ENCODE measurements at regions not wholly inside any gene's neighbourhood (a gene's known extent, or its start where the extent isn't known, plus 50 kb on each side); places are given as distances from the start of the nearest gene placed in this dataset.

- TF ChIP-seq CTCF (conservative IDR thresholded peaks at IDR 0.05; ENCODE audit: low read depth, low read length) = no peak
- TF ChIP-seq EZH2 (IDR thresholded peaks at IDR 0.05; ENCODE audit: borderline replicate concordance, low read depth, low read length, poor library complexity, severe bottlenecking) = no peak
Measured at GRCh38 chr4:35673137-35673536, 571.2 kb downstream of the ARAP2 start.
